Keratinocyte (primary cell): ENCODE measurements at regions not wholly inside any gene's neighbourhood (a gene's known extent, or its start where the extent isn't known, plus 50 kb on each side); places are given as distances from the start of the nearest gene placed in this dataset.

Experiments
- DNase-seq: peaks from one replicate; pipeline ENCODE4 v3.0.0-alpha.2; 2011; ENCODE audit warnings: low read depth, missing footprints, low spot score
- FAIRE-seq: peaks from 2 replicates; lab custom pipeline; 2011; peaks lifted over from hg19 to GRCh38; lab: Jason Lieb, UNC
- H2AFZ ChIP-seq: 2 replicates; pipeline ENCODE4 v1.6.0; 2012; ENCODE audit warnings: low read length, control low read depth, inconsistent platforms; ENCODE audit not compliant: control insufficient read depth
- H3K27ac ChIP-seq: 2 replicates; pipeline ENCODE4 v1.5.1; 2011; ENCODE audit warnings: low read length; ENCODE audit not compliant: control insufficient read depth, insufficient read depth
- H3K27me3 ChIP-seq: 3 replicates; pipeline ENCODE4 v1.6.0; 2011; ENCODE audit warnings: low read length; ENCODE audit not compliant: control insufficient read depth, insufficient read depth; ENCODE audit errors: extremely low read depth
- H3K36me3 ChIP-seq, 2 experiments: 2 replicates in 1 of 2; 3 replicates in 1 of 2; pipeline ENCODE4 v1.5.1; 2011; ENCODE audit warnings: low read length in 2 of 2, mild to moderate bottlenecking in 1 of 2; ENCODE audit not compliant: control insufficient read depth in 2 of 2, insufficient read depth in 2 of 2; ENCODE audit errors: extremely low read depth in 1 of 2
- H3K4me1 ChIP-seq: 3 replicates; pipeline ENCODE4 v1.5.1; 2011; ENCODE audit warnings: low read length; ENCODE audit not compliant: control insufficient read depth, insufficient read depth; ENCODE audit errors: extremely low read depth
- H3K4me2 ChIP-seq: 3 replicates; pipeline ENCODE4 v1.6.0; 2011; ENCODE audit warnings: low read depth, low read length; ENCODE audit not compliant: control insufficient read depth, insufficient read depth; ENCODE audit errors: extremely low read depth
- H3K4me3 ChIP-seq, 3 experiments: fragments of 200-600 bp in 1 of 3; sonication (generic) in 1 of 3; 2 replicates in 2 of 3; 3 replicates in 1 of 3; pipeline ENCODE4 v1.5.1; 2011 to 2016; ENCODE audit warnings: low read length in 3 of 3, mild to moderate bottlenecking in 3 of 3, control low read depth in 2 of 3, inconsistent platforms in 1 of 3, low read depth in 1 of 3, mixed read lengths in 1 of 3, mixed run types in 1 of 3, moderate library complexity in 1 of 3; ENCODE audit not compliant: control insufficient read depth in 2 of 3, insufficient read depth in 2 of 3; ENCODE audit errors: extremely low read depth in 1 of 3
- H3K79me2 ChIP-seq: 2 replicates; pipeline ENCODE4 v1.6.0; 2012; ENCODE audit warnings: low read length; ENCODE audit not compliant: control insufficient read depth, insufficient read depth
- H3K9ac ChIP-seq: 3 replicates; pipeline ENCODE4 v1.6.0; 2011; ENCODE audit warnings: low read length; ENCODE audit not compliant: control insufficient read depth, insufficient read depth; ENCODE audit errors: extremely low read depth
- H3K9me1 ChIP-seq: 3 replicates; pipeline ENCODE4 v1.6.0; 2011; ENCODE audit warnings: low read length; ENCODE audit not compliant: control insufficient read depth, insufficient read depth; ENCODE audit errors: extremely low read depth
- H3K9me3 ChIP-seq: 2 replicates; pipeline ENCODE4 v1.5.1; 2012; ENCODE audit warnings: low read depth, low read length; ENCODE audit not compliant: control insufficient read depth
- H4K20me1 ChIP-seq: 3 replicates; pipeline ENCODE4 v1.6.0; 2011; ENCODE audit warnings: low read length; ENCODE audit not compliant: control insufficient read depth, insufficient read depth; ENCODE audit errors: extremely low read depth
- EZH2 ChIP-seq: IDR thresholded peaks from one replicate; pipeline ENCODE4 v1.6.1; 2012; ENCODE audit warnings: inconsistent platforms, mild to moderate bottlenecking, low read length, moderate library complexity
- dilution Hi-C: fragments of 300-500 bp; cut with MboI; formaldehyde crosslinking; loops from one replicate; pipeline ENCODE4 v1.7.0; 2020; ENCODE audit warnings: low sequenced_read_pairs; ENCODE audit not compliant: extremely low pct_ligation_motif_present
- TF ChIP-seq, protein P1 (sequence below), 3 experiments: IDR thresholded peaks in 1 of 3; conservative IDR thresholded peaks in 1 of 3; optimal IDR thresholded peaks in 1 of 3; 2 replicates in 2 of 3; 3 replicates in 1 of 3; pipeline versions ENCODE3 to v1.5.1; 2011; ENCODE audit warnings: low read length in 3 of 3, mild to moderate bottlenecking in 3 of 3, moderate library complexity in 2 of 3, control low read depth in 1 of 3, inconsistent platforms in 1 of 3; ENCODE audit not compliant: insufficient read depth in 2 of 3; ENCODE audit errors: extremely low read depth in 1 of 3

DNA sequence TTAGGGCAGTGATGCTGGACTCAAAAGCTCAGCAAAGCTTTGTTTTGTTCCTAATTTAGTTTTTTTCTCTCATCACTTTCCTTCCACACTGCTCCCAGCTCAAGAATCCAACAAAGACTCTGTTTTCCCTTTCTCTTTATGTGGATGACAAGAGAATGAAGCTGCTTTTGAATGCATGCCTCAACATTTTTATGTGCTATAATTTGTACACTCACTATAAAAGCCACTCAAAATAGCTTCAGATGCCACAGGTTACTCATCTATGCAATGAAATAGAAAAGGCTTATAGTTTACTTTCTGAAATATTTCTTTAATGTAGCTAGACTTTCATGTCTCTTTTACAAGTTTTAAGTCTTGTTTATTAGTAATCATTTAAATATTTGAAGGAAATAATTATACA lies 714.9 kb downstream of the OTOL1 start:
- Histone ChIP-seq H3K9me1 (no peaks in the 10 kb centered on the region), H3K4me3 (no peak overlapping the region), H3K9me3 (no peaks in the 10 kb centered on the region), H3K9ac (no peak overlapping the region), H2AFZ (no peak overlapping the region), H3K4me1 (no peaks in the 10 kb centered on the region), H3K36me3 (no peaks in the 10 kb centered on the region), H3K4me2 (no peak overlapping the region), H3K27me3 (no peaks in the 10 kb centered on the region), H3K79me2 (no peaks in the 10 kb centered on the region), H3K27ac (no peak overlapping the region), H4K20me1 (no peaks in the 10 kb centered on the region)
- dilution Hi-C loops, result no loop called here
- DNase-seq (no peak), FAIRE-seq (no peak)
- TF ChIP-seq EZH2, result no peak
- TF ChIP-seq, protein P1, sequence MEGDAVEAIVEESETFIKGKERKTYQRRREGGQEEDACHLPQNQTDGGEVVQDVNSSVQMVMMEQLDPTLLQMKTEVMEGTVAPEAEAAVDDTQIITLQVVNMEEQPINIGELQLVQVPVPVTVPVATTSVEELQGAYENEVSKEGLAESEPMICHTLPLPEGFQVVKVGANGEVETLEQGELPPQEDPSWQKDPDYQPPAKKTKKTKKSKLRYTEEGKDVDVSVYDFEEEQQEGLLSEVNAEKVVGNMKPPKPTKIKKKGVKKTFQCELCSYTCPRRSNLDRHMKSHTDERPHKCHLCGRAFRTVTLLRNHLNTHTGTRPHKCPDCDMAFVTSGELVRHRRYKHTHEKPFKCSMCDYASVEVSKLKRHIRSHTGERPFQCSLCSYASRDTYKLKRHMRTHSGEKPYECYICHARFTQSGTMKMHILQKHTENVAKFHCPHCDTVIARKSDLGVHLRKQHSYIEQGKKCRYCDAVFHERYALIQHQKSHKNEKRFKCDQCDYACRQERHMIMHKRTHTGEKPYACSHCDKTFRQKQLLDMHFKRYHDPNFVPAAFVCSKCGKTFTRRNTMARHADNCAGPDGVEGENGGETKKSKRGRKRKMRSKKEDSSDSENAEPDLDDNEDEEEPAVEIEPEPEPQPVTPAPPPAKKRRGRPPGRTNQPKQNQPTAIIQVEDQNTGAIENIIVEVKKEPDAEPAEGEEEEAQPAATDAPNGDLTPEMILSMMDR (optimal IDR thresholded peaks at IDR 0.05 in 1 of 3, IDR thresholded peaks at IDR 0.05 in 1 of 3, conservative IDR thresholded peaks at IDR 0.05 in 1 of 3; ENCODE audit: extremely low read depth in 1 of 3, insufficient read depth in 2 of 3, low read length in 3 of 3), result no peak

DNA sequence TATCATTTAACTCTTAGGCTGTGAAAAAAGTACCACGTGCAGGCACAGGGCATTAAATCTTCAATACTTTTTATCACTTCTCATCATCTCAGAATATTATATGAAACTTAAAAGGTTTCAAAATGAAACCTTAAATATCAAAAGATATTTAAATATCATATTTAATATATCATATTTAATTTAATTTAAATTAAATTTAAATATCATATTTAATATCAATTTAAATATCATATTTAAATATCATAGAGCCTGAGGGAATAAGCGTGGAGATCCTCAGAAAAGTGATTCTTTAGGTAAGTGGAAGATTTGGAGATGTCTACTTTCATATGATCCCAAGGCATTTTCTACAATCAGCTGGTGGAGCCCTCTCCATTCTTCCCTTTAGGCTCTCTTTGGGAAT lies 716.6 kb downstream of the OTOL1 start:
- Histone ChIP-seq H3K79me2 (no peaks in the 10 kb centered on the region), H3K4me2 (no peak overlapping the region), H3K9me3 (no peaks in the 10 kb centered on the region), H3K4me3 (no peak overlapping the region), H3K9me1 (no peaks in the 10 kb centered on the region), H3K9ac (no peak overlapping the region), H3K27ac (no peak overlapping the region), H3K4me1 (no peaks in the 10 kb centered on the region), H3K36me3 (no peaks in the 10 kb centered on the region), H2AFZ (no peak overlapping the region), H3K27me3 (no peaks in the 10 kb centered on the region), H4K20me1 (no peaks in the 10 kb centered on the region)
- dilution Hi-C loops, result no loop called here
- TF ChIP-seq EZH2, result no peak
- TF ChIP-seq, protein P1 (optimal IDR thresholded peaks at IDR 0.05 in 1 of 3, IDR thresholded peaks at IDR 0.05 in 1 of 3, conservative IDR thresholded peaks at IDR 0.05 in 1 of 3; ENCODE audit: extremely low read depth in 1 of 3, insufficient read depth in 2 of 3, low read length in 3 of 3), result no peak
- DNase-seq (no peak), FAIRE-seq (no peak)
